LNCaP clone FGC (cell line): ENCODE measurements at regions not wholly inside any gene's neighbourhood (a gene's known extent, or its start where the extent isn't known, plus 50 kb on each side); places are given as distances from the start of the nearest gene placed in this dataset.
A peak's percentile ranks its signal among the peaks of the same experiment; 100 is the strongest.
"Not testable (repeated sequence)": the region's sequence is repeated elsewhere in the genome, so short reads cannot be mapped to it uniquely, and the experiment has no call there.

Experiments used
- DNase-seq: peaks from one replicate; pipeline ENCODE4 v3.0.0-alpha.2; 2011; ENCODE audit warnings: low read depth
- H3K4me3 ChIP-seq: 2 replicates; pipeline ENCODE4 v1.5.1; 2011; ENCODE audit warnings: mild to moderate bottlenecking, low read depth, low read length, control low read depth
- CTCF ChIP-seq: IDR thresholded peaks from 2 replicates; pipeline ENCODE4 v1.5.1; 2012; ENCODE audit warnings: mild to moderate bottlenecking; ENCODE audit not compliant: control insufficient read depth, insufficient read depth; ENCODE audit errors: extremely low read depth

GRCh38 chr4:169846396-169846795, 88.7 kb upstream of the HPF1 start:
- TF ChIP-seq CTCF, result no peak
- no peak overlapping the region for H3K4me3 ChIP-seq
- DNase-seq, result no peak

DNA sequence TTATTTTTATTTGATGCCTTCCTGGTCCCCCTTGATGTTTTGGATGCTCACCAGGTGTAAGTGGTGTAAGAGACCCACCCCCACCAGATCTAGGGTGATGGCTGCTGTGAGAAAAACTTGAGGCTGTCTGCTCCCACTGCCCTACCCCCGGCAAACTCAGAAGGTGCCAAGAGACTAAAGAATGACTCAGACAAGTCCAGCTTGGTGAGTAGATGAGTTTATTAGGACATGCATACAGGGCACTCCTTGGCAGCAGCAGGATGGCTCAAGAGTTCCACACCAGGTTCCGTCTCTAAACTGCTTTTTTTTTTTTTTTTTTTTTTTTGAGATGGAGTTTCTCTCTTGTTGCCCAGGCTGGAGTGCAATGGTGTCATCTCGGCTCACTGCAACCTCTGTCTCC, 84.0 kb upstream of the HPF1 start:
- no peak overlapping the region for H3K4me3 ChIP-seq
- DNase-seq, result no peak
- TF ChIP-seq CTCF, result no peak

DNA sequence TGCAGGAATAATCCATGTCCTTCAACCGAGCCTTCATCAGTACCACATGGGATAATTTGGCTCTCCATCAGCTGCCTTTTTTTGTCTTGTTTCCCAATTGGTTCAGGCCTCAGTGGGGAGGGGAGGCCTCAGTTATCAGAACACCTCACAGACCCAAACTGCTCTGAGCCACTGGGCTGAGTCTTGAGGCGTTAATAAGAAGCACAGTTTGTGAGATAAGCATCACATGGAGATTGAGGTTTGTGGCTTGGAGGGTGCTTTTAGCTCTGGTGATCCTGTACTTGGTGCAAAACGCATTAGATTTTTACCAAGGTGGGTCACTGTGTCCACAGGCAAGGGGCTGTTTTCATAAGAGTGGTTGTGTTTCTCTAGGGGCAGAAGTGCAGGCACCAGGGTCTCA, 82.8 kb upstream of the HPF1 start:
- TF ChIP-seq CTCF, result no peak

GRCh38 chr4:169828329-169828728, 70.6 kb upstream of the HPF1 start:
- not testable (repeated sequence) for H3K4me3 ChIP-seq, DNase-seq

More for the DNA sequence above, 82.8 kb upstream of the HPF1 start:
- DNase-seq, result no peak
- H3K4me3 ChIP-seq, result no peak overlapping the region

GRCh38 chr4:169826634-169827187, 69.0 kb upstream of the HPF1 start:
- TF ChIP-seq CTCF, result no peak
- no peak overlapping the region for H3K4me3 ChIP-seq
- DNase-seq, result no peak

DNA sequence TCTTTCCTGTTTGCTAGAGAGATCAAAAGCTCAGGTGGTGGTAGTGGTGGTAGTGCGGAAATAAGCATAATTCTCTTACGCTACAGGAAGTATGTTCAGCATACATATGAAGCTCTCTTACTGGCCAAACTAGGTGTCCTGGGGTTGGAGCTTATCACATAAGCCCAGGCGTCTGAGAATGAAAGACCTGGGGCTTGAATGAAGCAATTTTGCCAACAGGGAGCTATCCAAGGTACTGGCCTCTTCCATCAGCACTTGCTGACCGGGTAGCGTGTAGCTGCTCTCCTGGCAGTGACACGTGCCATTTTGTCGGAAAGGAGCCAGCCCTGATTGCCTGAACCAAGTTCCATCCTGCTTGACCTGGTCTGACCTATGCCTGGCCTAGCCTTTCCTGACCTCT, 65.9 kb upstream of the HPF1 start:
- no peak overlapping the region for H3K4me3 ChIP-seq
- peak; percentile 84 for DNase-seq
- no peak for TF ChIP-seq CTCF

DNA sequence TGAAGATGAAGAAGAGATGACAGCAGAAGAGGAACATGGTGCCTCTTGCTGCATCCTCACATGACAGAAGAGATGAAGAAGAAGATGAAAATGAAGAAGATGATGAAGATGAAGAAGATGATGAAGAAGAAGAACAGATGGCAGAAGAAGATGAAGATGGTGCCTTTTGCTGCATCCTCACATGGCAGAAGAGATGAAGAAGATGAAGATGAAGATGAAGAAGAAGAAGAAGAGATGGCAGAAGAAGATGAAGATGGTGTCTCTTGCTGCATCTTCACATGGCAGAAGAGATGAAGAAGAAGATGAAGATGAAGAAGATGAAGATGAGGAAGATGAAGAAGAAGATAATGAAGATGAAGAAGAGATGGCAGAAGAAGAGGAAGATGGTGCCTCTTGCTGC, 63.7 kb upstream of the HPF1 start:
- H3K4me3 ChIP-seq, result no peak overlapping the region
- DNase-seq, result no peak
- TF ChIP-seq CTCF, result no peak
